ENCODE measurements at regions not wholly inside any gene's neighbourhood (a gene's known extent, or its start where the extent isn't known, plus 50 kb on each side); places are given as distances from the start of the nearest gene placed in this dataset.

DNA sequence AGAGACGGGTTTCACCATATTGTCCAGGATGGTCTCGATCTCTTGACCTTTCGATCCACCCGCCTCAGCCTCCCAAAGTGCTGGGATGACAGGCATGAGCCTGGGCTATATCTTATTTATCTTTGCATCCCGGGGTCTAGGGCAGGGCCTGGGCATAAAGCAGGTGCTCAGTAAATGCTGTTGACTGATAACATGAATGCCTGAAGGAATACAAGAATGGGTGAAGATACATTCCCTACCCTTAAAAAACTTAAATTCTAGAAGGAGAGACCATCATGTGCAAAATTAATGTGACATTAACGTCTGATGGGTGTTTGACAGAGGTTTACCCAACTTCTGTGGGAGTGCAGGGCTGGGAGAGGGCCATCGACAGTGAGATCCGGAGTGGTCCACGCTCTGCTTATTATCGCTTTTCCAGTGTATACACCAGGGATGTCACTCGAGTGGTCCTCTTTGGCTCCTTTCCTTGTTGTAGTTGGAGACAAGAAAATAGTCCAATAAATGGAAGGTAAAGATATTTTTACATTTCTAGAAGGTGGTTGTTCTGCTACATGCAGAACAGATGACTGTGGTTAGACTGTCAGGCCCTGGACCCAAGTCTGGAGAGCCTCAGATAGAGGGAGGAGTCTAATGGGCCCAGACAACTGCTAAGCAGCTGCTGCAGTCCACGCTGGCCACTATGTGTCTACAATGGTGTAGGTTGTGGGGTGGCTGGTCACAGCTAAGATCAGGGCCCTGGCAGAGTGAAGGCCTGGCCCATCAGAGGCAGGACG, 131.7 kb downstream of the MYCN start:
- H3K4me3 ChIP-seq (ENCODE audit: low read depth, low read length): no peak overlapping the region
- TF ChIP-seq, protein P1, sequence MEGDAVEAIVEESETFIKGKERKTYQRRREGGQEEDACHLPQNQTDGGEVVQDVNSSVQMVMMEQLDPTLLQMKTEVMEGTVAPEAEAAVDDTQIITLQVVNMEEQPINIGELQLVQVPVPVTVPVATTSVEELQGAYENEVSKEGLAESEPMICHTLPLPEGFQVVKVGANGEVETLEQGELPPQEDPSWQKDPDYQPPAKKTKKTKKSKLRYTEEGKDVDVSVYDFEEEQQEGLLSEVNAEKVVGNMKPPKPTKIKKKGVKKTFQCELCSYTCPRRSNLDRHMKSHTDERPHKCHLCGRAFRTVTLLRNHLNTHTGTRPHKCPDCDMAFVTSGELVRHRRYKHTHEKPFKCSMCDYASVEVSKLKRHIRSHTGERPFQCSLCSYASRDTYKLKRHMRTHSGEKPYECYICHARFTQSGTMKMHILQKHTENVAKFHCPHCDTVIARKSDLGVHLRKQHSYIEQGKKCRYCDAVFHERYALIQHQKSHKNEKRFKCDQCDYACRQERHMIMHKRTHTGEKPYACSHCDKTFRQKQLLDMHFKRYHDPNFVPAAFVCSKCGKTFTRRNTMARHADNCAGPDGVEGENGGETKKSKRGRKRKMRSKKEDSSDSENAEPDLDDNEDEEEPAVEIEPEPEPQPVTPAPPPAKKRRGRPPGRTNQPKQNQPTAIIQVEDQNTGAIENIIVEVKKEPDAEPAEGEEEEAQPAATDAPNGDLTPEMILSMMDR (IDR thresholded peaks at IDR 0.05; ENCODE audit: insufficient read depth, low read length): no peak
- DNase-seq (ENCODE audit: low read depth): no peak

DNA sequence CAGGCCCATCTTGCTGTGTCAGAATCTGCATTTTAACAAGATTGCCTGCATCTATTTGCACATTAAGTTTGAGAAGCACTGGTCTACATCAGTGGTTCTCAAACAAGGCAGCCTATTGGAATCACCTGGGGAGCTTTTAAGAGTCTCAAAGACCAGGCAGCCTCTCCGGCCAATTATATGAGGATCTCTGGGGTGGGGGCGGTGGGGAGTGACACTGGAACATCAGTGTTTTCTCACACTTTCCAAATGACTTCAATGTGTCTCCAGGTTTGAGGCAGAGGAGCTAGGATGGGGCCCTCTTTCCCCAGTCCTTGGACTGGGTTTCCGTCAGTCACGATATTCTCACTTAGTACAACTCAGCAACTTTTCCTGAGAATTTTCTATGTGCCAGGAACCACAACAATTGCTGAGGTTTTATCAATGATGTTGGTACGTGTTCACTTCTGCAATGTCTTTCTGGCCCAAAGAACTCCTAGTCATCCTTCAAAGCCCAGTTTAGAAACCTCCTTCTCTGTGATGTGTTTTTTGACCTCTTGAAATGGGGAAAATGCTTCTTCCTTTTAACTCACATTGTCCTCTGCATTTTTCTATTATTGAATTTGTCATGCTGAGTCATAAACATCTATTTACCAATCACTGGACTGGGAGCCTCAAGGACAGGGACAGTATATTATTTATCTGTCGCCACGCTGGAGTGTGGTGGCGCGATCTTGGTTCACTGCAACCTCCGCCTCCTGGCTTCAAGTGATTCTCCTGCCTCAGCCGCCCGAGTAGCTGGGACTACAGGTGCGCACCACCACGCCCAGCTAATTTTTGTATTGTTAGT, 130.9 kb downstream of the MYCN start:
- TF ChIP-seq, protein P1 (IDR thresholded peaks at IDR 0.05; ENCODE audit: insufficient read depth, low read length): no peak
- H3K4me3 ChIP-seq (ENCODE audit: low read depth, low read length): no peak overlapping the region

GRCh38 chr2:16070648-16070971, 130.3 kb downstream of the MYCN start:
- no peak overlapping the region for H3K4me3 ChIP-seq (ENCODE audit: low read depth, low read length)
- TF ChIP-seq, protein P1 (IDR thresholded peaks at IDR 0.05; ENCODE audit: insufficient read depth, low read length): no peak
- DNase-seq (ENCODE audit: low read depth): no peak

More for the DNA sequence above, 130.9 kb downstream of the MYCN start:
- DNase-seq (ENCODE audit: low read depth): no peak

DNA sequence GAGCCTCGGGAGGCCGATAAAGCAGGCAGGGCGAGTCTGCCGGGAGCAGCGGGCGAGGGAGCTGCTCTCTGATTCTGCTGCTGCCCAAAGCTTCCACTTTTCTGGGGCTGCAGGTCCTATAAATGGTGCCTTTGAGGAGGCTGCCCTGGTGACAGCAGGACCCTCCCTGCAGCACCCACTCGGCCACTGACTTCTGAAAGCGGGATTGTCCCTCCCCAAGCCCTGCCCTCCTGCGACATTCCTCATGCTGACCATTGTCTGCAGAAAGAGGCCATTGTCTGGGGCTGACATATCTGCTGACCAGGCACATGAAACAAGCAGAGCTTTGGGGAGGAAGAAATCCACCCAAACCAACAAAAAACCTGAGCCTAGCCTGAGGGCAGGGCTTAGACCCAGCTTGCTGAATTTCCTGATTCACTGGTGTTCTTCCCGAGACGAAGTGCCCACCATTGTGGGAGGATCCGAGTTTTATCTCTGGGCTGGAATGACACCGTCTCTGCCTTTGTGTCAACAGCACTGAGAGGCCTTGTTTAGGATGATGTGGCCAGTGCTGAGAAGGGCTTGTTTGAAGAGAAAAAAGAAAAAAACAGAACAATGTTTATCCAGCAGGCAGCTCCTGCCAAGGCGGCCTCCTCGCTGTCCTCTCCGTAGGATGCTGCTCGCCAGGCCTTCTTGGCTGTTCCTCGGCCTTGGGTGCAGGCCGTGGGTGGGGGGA, 129.7 kb downstream of the MYCN start:
- no peak for DNase-seq (ENCODE audit: low read depth)
- no peak overlapping the region for H3K4me3 ChIP-seq (ENCODE audit: low read depth, low read length)
- TF ChIP-seq, protein P1 (IDR thresholded peaks at IDR 0.05; ENCODE audit: insufficient read depth, low read length): no peak

DNA sequence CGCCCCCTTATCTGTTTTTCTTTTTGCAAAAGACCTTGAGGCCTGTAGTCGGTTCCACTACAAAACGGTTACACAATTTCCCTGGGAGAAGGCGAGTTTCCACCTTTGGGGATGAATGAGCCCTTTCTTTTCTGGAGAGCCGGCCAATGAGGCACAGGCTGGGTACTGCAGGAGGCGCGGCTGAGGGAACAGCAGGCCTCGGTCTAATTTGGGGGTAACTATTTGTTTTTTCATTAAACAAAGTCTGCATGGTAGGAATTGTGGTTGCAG, 129.2 kb downstream of the MYCN start:
- H3K4me3 ChIP-seq (ENCODE audit: low read depth, low read length): no peak overlapping the region
- TF ChIP-seq, protein P1 (IDR thresholded peaks at IDR 0.05; ENCODE audit: insufficient read depth, low read length): no peak
- DNase-seq (ENCODE audit: low read depth): no peak

DNA sequence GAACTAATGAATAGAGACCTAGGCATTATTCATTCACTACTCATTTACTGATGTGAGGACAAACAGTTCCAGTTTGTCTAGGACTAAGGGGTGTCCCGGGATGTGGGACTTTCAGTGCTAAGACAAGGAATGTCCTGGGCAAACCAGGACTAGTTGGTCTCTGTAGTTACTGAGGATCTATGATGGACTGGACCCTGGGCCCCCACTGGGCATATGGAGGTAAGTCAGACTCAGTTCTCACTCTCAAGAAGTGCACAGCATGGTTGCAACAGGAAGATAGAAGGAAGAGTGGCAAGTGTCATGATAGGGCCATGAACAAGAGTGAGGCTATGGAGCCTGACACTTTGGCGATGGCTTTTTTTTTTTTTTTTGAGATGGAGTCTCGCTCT, 128.2 kb downstream of the MYCN start:
- no peak for DNase-seq (ENCODE audit: low read depth)
- H3K4me3 ChIP-seq (ENCODE audit: low read depth, low read length): no peak overlapping the region
- TF ChIP-seq, protein P1 (IDR thresholded peaks at IDR 0.05; ENCODE audit: insufficient read depth, low read length): no peak

All from fibroblast of the aortic adventitia (primary cell).